SU-DHL-6 (cell line): ENCODE measurements at regions not wholly inside any gene's neighbourhood (a gene's known extent, or its start where the extent isn't known, plus 50 kb on each side); places are given as distances from the start of the nearest gene placed in this dataset.

ENCODE experiments used
- H2AFZ ChIP-seq: fragments of 200-600 bp; sonication (generic); 2 replicates; pipeline ENCODE4 v1.6.1; 2014; ENCODE audit warnings: low read depth, mild to moderate bottlenecking, moderate library complexity, mixed read lengths, antibody characterized with exemption, low read length; ENCODE audit not compliant: severe bottlenecking
- H3F3A ChIP-seq: fragments of 200-600 bp; shearing (Covaris generic); 2 replicates; pipeline ENCODE4 v1.6.0; 2016; ENCODE audit warnings: antibody characterized with exemption, mild to moderate bottlenecking; ENCODE audit not compliant: insufficient read depth
- H3K27ac ChIP-seq: fragments of 200-600 bp; sonication (generic); 2 replicates; pipeline ENCODE4 v1.5.1; 2016; ENCODE audit warnings: low read depth, mild to moderate bottlenecking, low read length, moderate library complexity, mixed read lengths
- H3K27me3 ChIP-seq: fragments of 200-600 bp; sonication (generic), shearing (Covaris generic); 2 replicates; pipeline ENCODE4 v1.6.0; 2014; ENCODE audit warnings: mild to moderate bottlenecking, low read length
- H3K36me3 ChIP-seq: fragments of 200-600 bp; sonication (generic); 2 replicates; pipeline ENCODE4 v1.6.1; 2014; ENCODE audit warnings: mild to moderate bottlenecking, low read length, mixed read lengths
- H3K4me2 ChIP-seq: fragments of 300-600, 200-600 bp; shearing (Covaris generic), sonication (generic); 2 replicates; pipeline ENCODE4 v1.6.0; 2014; ENCODE audit warnings: low read length, low read depth, mild to moderate bottlenecking; ENCODE audit not compliant: poor library complexity, severe bottlenecking
- H3K4me3 ChIP-seq: fragments of 200-600 bp; sonication (generic); 2 replicates; pipeline ENCODE4 v1.5.1; 2014; ENCODE audit warnings: antibody characterized with exemption, low read length, mild to moderate bottlenecking, mixed read lengths; ENCODE audit not compliant: insufficient read depth, poor library complexity, severe bottlenecking
- H3K79me2 ChIP-seq: fragments of 200-600 bp; sonication (generic); 2 replicates; pipeline ENCODE4 v1.6.1; 2014; ENCODE audit warnings: mild to moderate bottlenecking, low read length, moderate library complexity; ENCODE audit not compliant: insufficient read depth
- H3K9ac ChIP-seq: fragments of 200-600 bp; sonication (generic); 2 replicates; pipeline ENCODE4 v1.7.0; 2014; ENCODE audit warnings: mild to moderate bottlenecking, low read length
- H3K9me2 ChIP-seq: fragments of 200-600 bp; sonication (generic); replicated peaks from 2 replicates; pipeline ENCODE4 v1.6.1; 2014; ENCODE audit warnings: low read length; ENCODE audit not compliant: insufficient read depth
- H3K9me3 ChIP-seq: fragments of 200-600 bp; sonication (generic); 2 replicates; pipeline ENCODE4 v1.6.1; 2014; ENCODE audit warnings: low read length, mixed read lengths; ENCODE audit not compliant: insufficient read depth
- H4K20me1 ChIP-seq: fragments of 200-600 bp; sonication (generic); 2 replicates; pipeline ENCODE4 v1.6.1; 2014; ENCODE audit warnings: low read depth, mild to moderate bottlenecking, antibody characterized with exemption, low read length, moderate library complexity, mixed read lengths
- EZH2phosphoT487 ChIP-seq: fragments of 200-600 bp; sonication (generic), shearing (Covaris generic); conservative IDR thresholded peaks from 2 replicates; pipeline ENCODE4 v1.6.1; 2018; ENCODE audit warnings: mild to moderate bottlenecking, antibody characterized with exemption, low read length, moderate library complexity, mixed read lengths
- TF ChIP-seq, protein P1 (sequence below): fragments of 200-600 bp; sonication (generic); IDR thresholded peaks from one replicate; pipeline ENCODE4 v1.5.1; 2017; ENCODE audit warnings: antibody characterized with exemption, mild to moderate bottlenecking, low read length, moderate library complexity; ENCODE audit not compliant: insufficient read depth, poor library complexity, severe bottlenecking

DNA sequence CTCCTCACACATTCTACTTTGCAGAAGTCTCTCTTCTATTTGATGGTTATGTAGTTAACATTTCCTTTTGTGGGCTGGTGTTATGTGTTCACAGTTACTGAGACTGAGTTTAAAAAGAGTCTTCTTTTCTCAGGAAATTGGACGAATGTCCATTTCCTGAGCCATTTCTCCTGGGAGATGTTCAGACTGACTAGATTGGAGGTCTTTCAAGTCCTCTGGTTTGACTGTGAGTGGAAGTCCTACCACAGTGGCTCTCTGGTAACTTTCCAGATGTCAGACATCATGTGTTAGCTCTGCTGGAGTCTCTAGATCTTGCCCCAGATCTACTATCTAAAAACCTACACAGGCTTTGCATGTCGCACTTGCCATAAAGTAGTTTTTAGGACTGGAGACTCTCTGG, 116.0 kb downstream of the GALR1 start:
- H3K27me3 ChIP-seq: no peaks in the 10 kb centered on the region
- no peak overlapping the region for H2AFZ ChIP-seq
- no peak overlapping the region for H3K4me2 ChIP-seq
- H4K20me1 ChIP-seq: no peaks in the 10 kb centered on the region
- no peaks in the 10 kb centered on the region for H3K36me3 ChIP-seq
- no peaks in the 10 kb centered on the region for H3K9me2 ChIP-seq
- no peak overlapping the region for H3K27ac ChIP-seq
- H3K79me2 ChIP-seq: no peaks in the 10 kb centered on the region
- H3F3A ChIP-seq: no peaks in the 10 kb centered on the region
- TF ChIP-seq, protein P1, sequence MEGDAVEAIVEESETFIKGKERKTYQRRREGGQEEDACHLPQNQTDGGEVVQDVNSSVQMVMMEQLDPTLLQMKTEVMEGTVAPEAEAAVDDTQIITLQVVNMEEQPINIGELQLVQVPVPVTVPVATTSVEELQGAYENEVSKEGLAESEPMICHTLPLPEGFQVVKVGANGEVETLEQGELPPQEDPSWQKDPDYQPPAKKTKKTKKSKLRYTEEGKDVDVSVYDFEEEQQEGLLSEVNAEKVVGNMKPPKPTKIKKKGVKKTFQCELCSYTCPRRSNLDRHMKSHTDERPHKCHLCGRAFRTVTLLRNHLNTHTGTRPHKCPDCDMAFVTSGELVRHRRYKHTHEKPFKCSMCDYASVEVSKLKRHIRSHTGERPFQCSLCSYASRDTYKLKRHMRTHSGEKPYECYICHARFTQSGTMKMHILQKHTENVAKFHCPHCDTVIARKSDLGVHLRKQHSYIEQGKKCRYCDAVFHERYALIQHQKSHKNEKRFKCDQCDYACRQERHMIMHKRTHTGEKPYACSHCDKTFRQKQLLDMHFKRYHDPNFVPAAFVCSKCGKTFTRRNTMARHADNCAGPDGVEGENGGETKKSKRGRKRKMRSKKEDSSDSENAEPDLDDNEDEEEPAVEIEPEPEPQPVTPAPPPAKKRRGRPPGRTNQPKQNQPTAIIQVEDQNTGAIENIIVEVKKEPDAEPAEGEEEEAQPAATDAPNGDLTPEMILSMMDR: no peak
- TF ChIP-seq EZH2phosphoT487: no peak
- 0 out of 2 replicates have a peak, but pooled peaks cover 5% of the 10 kb centered on the region for H3K9me3 ChIP-seq
- H3K4me3 ChIP-seq: no peak overlapping the region
- H3K9ac ChIP-seq: no peak overlapping the region

DNA sequence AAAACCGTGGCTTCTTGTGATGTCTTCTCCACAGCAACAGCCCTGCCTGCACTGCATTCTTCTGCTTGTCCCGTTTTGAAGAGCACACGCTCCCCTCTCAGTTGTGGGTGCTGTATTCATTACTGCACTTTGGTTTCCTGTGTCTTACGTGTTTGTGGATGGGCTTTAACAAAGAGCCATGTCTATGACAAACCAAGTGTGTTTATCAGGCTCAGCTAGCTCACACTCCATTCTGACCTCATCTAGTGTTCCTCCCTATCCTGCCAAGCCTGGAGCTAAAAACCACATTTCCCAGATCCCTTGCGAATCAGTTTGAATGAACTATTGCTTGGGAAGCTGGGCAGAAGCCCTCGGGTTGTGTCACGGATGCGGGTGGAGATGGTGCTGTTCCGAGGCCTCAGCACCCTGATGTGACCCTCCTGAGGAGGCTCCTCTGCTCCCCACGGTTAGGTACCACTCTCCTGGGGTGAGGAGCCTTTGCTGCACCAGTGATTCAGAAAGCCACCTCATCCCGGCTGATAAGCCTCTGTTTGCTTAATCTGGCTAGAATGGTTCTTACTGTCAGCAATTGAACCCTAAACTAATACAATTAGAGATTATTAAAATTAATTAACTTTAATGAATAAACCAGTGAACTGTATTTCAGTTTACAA, 116.5 kb downstream of the GALR1 start:
- no peaks in the 10 kb centered on the region for H3K27me3 ChIP-seq
- no peak overlapping the region for H3K4me2 ChIP-seq
- no peaks in the 10 kb centered on the region for H3K79me2 ChIP-seq
- no peaks in the 10 kb centered on the region for H3K9me3 ChIP-seq
- TF ChIP-seq EZH2phosphoT487: no peak
- TF ChIP-seq, protein P1: no peak
- no peak overlapping the region for H3K4me3 ChIP-seq
- H3K36me3 ChIP-seq: no peaks in the 10 kb centered on the region
- H4K20me1 ChIP-seq: no peaks in the 10 kb centered on the region
- no peak overlapping the region for H2AFZ ChIP-seq
- no peak overlapping the region for H3K27ac ChIP-seq
- no peaks in the 10 kb centered on the region for H3F3A ChIP-seq
- no peak overlapping the region for H3K9ac ChIP-seq
- no peaks in the 10 kb centered on the region for H3K9me2 ChIP-seq

DNA sequence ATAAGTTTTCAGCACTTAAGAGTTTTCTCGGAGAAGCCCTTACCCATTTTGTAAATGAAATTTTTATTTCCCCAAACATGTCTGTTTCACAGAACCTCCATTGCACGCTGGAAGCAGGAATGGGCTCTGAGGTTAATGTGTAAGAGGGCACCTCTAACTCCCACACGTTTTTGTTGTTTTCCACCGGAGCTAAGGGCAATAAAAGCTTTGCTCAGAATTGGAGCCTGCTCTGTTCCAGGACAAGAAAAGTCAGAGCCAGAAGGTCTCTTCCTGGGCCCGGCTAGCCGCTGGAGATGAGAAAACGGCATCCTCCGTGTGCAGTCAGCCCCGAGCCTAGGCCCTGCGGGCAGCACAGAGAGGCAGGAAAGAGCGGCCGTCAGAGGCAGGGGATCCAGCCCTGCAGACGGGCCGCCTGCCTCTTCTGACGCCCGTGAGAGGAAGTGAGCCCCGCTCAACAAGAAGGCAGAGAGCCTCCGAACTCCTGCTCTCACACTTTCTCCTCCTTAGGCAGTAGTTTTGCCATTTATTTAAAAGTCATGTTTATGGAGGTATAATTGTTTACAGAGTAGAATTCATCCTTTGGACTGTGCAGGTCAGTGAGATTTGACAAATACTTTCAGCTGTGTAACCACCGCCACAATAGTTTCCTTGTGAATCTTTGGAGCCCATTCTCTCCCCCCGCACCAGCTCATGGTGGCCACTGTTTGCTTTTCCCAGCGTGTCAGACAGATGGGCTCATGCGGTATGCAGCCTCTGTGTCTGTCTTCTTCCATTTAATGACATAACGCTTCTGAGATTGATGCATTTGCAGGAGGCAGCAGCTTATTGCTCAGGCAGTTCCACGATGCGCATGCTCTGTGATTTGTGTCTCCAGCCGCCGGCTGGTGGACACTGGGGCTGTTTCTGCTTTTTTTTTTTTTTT, 117.3 kb downstream of the GALR1 start:
- H3K4me3 ChIP-seq: no peak overlapping the region
- no peak for TF ChIP-seq EZH2phosphoT487
- H2AFZ ChIP-seq: no peak overlapping the region
- H3F3A ChIP-seq: no peaks in the 10 kb centered on the region
- H3K79me2 ChIP-seq: no peaks in the 10 kb centered on the region
- H3K9ac ChIP-seq: no peak overlapping the region
- no peaks in the 10 kb centered on the region for H3K36me3 ChIP-seq
- H4K20me1 ChIP-seq: no peaks in the 10 kb centered on the region
- no peak overlapping the region for H3K4me2 ChIP-seq
- no peaks in the 10 kb centered on the region for H3K9me2 ChIP-seq
- H3K9me3 ChIP-seq: no peaks in the 10 kb centered on the region
- H3K27me3 ChIP-seq: no peaks in the 10 kb centered on the region
- no peak overlapping the region for H3K27ac ChIP-seq

DNA sequence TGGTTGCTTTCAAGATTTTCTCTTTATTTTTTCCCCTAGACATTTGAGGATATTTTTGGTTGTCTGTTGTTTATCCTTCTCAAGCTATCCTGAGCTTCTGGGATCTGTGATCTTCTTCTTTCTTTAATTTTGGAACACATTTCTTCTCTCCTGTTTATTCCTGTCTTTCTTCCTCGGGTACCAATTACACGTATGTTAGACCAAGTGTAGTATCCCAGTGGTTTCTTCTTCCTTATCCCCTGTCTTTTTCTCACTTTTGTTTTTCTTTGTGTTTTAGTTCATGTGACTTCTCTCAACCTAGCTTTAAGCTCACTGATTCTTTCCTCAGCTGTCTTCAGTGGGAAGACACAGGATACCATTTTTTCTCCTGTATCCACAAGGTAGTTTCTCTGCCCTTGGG, 120.0 kb downstream of the GALR1 start:
- H3K36me3 ChIP-seq: no peaks in the 10 kb centered on the region
- H3K27ac ChIP-seq: no peak overlapping the region
- no peak overlapping the region for H3K4me2 ChIP-seq
- TF ChIP-seq, protein P1: no peak
- TF ChIP-seq EZH2phosphoT487: no peak
- no peaks in the 10 kb centered on the region for H3K9me3 ChIP-seq
- no peak overlapping the region for H3K4me3 ChIP-seq
- no peak overlapping the region for H2AFZ ChIP-seq
- H3K9ac ChIP-seq: no peak overlapping the region
- no peaks in the 10 kb centered on the region for H3K9me2 ChIP-seq
- H4K20me1 ChIP-seq: no peaks in the 10 kb centered on the region
- H3F3A ChIP-seq: no peaks in the 10 kb centered on the region
- H3K27me3 ChIP-seq: no peaks in the 10 kb centered on the region
- no peaks in the 10 kb centered on the region for H3K79me2 ChIP-seq
